SU-DHL-6 (cell line): ENCODE measurements at regions not wholly inside any gene's neighbourhood (a gene's known extent, or its start where the extent isn't known, plus 50 kb on each side); places are given as distances from the start of the nearest gene placed in this dataset.
"Not testable (repeated sequence)": the region's sequence is repeated elsewhere in the genome, so short reads cannot be mapped to it uniquely, and the experiment has no call there.

ENCODE experiments used
- CTCF ChIP-seq: fragments of 200-600 bp; sonication (generic); IDR thresholded peaks from one replicate; pipeline ENCODE4 v1.5.1; 2017; ENCODE audit warnings: antibody characterized with exemption, mild to moderate bottlenecking, low read length, moderate library complexity; ENCODE audit not compliant: insufficient read depth, poor library complexity, severe bottlenecking
- EZH2phosphoT487 ChIP-seq: fragments of 200-600 bp; sonication (generic), shearing (Covaris generic); conservative IDR thresholded peaks from 2 replicates; pipeline ENCODE4 v1.6.1; 2018; ENCODE audit warnings: mild to moderate bottlenecking, antibody characterized with exemption, low read length, moderate library complexity, mixed read lengths

DNA sequence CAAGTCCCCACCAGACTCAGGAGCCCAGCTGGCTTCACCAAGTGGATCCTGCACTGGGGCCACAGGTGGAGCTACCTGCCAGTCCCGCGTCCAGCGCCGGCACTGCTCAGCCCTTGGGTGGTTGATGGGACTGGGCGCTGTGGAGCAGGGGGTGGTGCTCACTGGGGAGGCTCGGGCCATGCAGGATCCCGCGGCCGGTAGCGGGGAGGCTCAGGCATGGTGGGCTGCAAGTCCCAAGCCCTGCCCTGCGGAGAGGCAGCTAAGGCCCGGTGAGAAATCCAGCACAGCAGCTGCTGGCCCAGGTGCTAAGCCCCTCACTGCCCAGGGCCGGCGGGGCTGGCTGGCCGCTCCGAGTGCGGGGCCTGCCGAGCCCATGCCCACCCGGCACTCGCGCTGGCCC lies 143.1 kb upstream of the ALDH3B2 start:
- not testable (repeated sequence) for TF ChIP-seq CTCF, EZH2phosphoT487
